Colonic mucosa (tissue), 4 donors: ENCODE measurements at regions not wholly inside any gene's neighbourhood (a gene's known extent, or its start where the extent isn't known, plus 50 kb on each side); places are given as distances from the start of the nearest gene placed in this dataset.

Experiments used
- DNase-seq: peaks from one replicate; pipeline ENCODE4 v3.0.0-alpha.2; 2020
- H3K27ac ChIP-seq: fragments of 200-600 bp; one replicate; pipeline ENCODE4 v1.8.0; 2021
- H3K27me3 ChIP-seq: fragments of 200-600 bp; one replicate; pipeline ENCODE4 v1.8.0; 2021
- H3K36me3 ChIP-seq: fragments of 200-600 bp; one replicate; pipeline ENCODE4 v1.8.0; 2021
- H3K4me1 ChIP-seq: fragments of 200-600 bp; one replicate; pipeline ENCODE4 v1.8.0; 2021; ENCODE audit warnings: mild to moderate bottlenecking
- H3K4me3 ChIP-seq: fragments of 200-600 bp; one replicate; pipeline ENCODE4 v1.8.0; 2021
- H3K9ac ChIP-seq, 2 donors: one replicate each; pipeline ENCODE4 v1.7.0; 2013; ENCODE audit warnings: control low read depth in 2 of 2, low read depth in 2 of 2, low read length in 2 of 2
- H3K9me3 ChIP-seq: fragments of 200-600 bp; one replicate; pipeline ENCODE4 v1.8.0; 2021
- intact Hi-C: fragments of 100-400 bp; cut with DNase I; formaldehyde crosslinking; loops from one replicate; pipeline ENCODE4 v1.14.1; 2022
- TF ChIP-seq, protein P1 (sequence below): fragments of 200-600 bp; IDR thresholded peaks from one replicate; pipeline ENCODE4 v1.8.0; 2022; ENCODE audit warnings: antibody characterized with exemption, mild to moderate bottlenecking
- donor health status: healthy.
- donor health status: DM: no; HTN: no; CAD: no.
- donor health status: DM: no; HTN: no; CAD: no.

DNA sequence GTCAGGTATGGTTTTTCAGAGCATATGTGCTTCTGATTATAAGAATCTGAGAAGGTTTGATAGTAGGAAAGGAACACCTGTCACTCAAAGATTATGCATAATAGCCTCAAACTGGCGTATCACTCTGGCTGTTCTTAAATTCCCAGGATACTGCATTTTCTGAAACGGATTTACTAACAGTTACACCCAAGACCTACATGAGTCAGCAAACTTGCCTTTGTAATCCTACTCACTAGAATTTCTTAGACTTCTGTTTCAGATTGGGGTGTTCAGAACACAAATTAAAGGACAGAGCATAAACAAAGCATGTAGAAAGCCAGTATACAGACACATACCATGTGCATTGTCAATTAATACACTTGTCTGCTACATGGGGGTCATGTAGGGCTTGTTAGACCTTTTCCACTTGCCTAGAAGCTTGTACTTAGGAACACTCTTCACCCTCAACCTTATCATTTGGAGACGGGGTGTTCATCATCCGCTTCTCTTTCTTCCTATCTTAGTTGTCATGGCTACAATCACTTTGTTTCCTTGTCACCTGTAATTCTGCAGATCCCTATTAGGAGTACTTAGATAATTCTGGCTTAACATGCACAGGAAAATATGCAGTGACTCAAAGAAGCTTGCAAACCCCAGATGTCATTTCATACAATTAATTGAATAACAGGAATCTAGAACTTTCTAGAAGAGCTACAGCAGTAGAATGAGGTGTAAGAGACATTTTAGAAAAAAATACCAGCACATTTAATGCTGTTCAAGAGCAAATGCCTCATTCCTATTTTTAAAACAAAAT lies 593.0 kb upstream of the TENM3 start:
- Histone ChIP-seq H3K27me3 (no peaks in the 10 kb centered on the region), H3K4me1 (no peaks in the 10 kb centered on the region), H3K9ac (no peak overlapping the region), H3K36me3 (no peaks in the 10 kb centered on the region), H3K4me3 (no peak overlapping the region), H3K9me3 (no peaks in the 10 kb centered on the region), H3K27ac (no peak overlapping the region)
- TF ChIP-seq, protein P1, sequence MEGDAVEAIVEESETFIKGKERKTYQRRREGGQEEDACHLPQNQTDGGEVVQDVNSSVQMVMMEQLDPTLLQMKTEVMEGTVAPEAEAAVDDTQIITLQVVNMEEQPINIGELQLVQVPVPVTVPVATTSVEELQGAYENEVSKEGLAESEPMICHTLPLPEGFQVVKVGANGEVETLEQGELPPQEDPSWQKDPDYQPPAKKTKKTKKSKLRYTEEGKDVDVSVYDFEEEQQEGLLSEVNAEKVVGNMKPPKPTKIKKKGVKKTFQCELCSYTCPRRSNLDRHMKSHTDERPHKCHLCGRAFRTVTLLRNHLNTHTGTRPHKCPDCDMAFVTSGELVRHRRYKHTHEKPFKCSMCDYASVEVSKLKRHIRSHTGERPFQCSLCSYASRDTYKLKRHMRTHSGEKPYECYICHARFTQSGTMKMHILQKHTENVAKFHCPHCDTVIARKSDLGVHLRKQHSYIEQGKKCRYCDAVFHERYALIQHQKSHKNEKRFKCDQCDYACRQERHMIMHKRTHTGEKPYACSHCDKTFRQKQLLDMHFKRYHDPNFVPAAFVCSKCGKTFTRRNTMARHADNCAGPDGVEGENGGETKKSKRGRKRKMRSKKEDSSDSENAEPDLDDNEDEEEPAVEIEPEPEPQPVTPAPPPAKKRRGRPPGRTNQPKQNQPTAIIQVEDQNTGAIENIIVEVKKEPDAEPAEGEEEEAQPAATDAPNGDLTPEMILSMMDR, result no peak
- no peak for DNase-seq
- intact Hi-C loops, result no loop called here

DNA sequence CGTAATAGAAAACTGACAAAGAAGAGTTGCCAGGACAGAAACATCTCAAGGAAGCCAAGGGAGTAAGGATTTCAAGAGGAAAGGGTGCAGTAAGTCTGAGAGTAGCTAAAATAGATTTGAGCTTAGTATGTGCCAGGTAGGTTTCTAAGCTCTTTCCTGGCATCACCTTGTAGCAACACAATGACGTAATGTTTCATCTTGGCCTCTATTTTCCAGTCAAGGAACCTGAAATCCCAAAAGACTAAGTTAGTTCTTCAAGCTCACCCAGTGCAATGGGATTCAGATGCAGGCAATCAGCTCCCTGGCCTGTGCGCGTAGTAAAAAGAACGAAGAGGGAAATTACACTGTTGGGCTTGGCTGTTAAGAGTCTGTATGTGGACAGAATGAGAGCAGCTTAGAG lies 586.5 kb upstream of the TENM3 start:
- Histone ChIP-seq H3K4me1 (no peaks in the 10 kb centered on the region), H3K9ac (no peak overlapping the region), H3K27ac (no peak overlapping the region), H3K27me3 (no peaks in the 10 kb centered on the region), H3K9me3 (no peaks in the 10 kb centered on the region), H3K4me3 (no peak overlapping the region), H3K36me3 (no peaks in the 10 kb centered on the region)
- DNase-seq, result no peak
- intact Hi-C loops, result no loop called here
- TF ChIP-seq, protein P1, result no peak

DNA sequence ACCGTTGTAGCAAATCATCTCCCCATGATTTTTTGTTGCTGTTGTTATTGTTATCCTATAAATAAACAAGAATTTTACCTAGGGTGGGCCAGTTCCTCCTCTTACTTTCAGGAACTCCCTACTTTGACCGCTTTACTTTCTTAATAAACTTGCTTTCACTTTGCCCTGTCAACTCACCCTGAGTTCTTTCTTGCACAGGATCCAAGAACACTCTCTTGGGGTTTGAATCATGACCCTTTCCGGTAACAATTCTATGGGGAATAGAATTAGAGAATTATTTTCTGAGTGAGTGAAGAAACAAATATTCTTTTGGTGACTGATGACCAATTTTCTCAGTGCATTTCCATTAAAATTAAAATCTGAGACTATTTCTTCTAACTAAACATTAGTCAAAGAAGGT lies 584.0 kb upstream of the TENM3 start:
- no peak overlapping the region for H3K27ac ChIP-seq
- no peak overlapping the region for H3K9ac ChIP-seq
- no peaks in the 10 kb centered on the region for H3K36me3 ChIP-seq
- intact Hi-C loops, result no loop called here
- TF ChIP-seq, protein P1, result no peak
- H3K9me3 ChIP-seq, result no peaks in the 10 kb centered on the region
- H3K4me3 ChIP-seq, result no peak overlapping the region
- no peaks in the 10 kb centered on the region for H3K27me3 ChIP-seq
- no peak for DNase-seq
- H3K4me1 ChIP-seq, result no peaks in the 10 kb centered on the region

DNA sequence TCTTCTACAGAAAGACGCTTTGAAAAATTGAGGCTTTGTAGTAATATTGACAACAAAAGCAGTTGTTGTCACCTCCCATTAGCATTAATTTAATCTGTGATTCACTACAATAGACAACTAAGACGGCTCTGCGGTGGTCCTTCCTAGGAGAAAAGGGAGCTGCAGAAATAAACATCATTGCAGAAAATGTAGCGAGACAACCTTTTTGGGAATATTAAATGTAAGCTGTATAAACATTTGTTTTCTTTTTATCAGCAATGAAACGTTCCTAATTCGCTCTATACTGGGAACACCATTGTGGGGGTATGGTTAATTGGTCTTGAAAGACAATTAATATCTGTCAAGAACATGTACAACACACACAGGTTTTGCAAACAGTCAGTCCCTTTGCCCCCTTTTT lies 583.3 kb upstream of the TENM3 start:
- intact Hi-C loops, result no loop called here

DNA sequence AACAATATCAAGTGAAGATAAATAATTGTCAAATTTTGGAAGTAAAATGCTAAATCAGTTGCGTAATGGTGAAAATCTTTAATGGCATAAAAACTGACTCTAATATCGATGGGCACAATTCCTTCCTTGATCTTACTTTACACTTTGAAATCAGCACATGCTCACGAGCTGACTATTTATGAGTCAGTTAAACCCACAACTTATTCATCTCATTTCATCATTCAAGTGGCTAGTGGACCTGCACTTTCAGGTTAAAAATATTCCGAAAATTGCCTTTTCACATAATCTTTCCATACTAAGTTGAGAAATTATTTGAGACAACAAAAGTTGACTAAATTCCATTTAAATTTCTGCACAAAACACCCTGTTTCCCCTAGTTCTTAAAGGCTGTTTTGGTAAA lies 582.1 kb upstream of the TENM3 start:
- no peaks in the 10 kb centered on the region for H3K9me3 ChIP-seq
- DNase-seq, result no peak
- H3K27me3 ChIP-seq, result no peaks in the 10 kb centered on the region
- no peaks in the 10 kb centered on the region for H3K36me3 ChIP-seq
- intact Hi-C loops, result no loop called here
- TF ChIP-seq, protein P1, result no peak
- no peaks in the 10 kb centered on the region for H3K4me1 ChIP-seq
- H3K4me3 ChIP-seq, result no peak overlapping the region
- H3K9ac ChIP-seq, result no peak overlapping the region
- H3K27ac ChIP-seq, result no peak overlapping the region

More for the DNA sequence above, 583.3 kb upstream of the TENM3 start:
- no peaks in the 10 kb centered on the region for H3K4me1 ChIP-seq
- TF ChIP-seq, protein P1, result no peak
- no peaks in the 10 kb centered on the region for H3K9me3 ChIP-seq
- no peak for DNase-seq
- no peak overlapping the region for H3K9ac ChIP-seq
- no peaks in the 10 kb centered on the region for H3K27me3 ChIP-seq
- no peaks in the 10 kb centered on the region for H3K36me3 ChIP-seq
- H3K27ac ChIP-seq, result no peak overlapping the region
- H3K4me3 ChIP-seq, result no peak overlapping the region
